Activated T-helper 1 cell treated with anti-CD3 and anti-CD28 coated beads, Interleukin-12 subunit alpha, Interleukin-12 subunit beta, Interleukin-2, Interleukin-4 antibody, amounts not matched to agents 30 ng/mL and 10 ng/mL and 1 ng/mL, durations not matched to agents 14 hours and 24 hours and 36 hours (primary cell): ENCODE measurements at regions not wholly inside any gene's neighbourhood (a gene's known extent, or its start where the extent isn't known, plus 50 kb on each side); places are given as distances from the start of the nearest gene placed in this dataset.

Experiments
- DNase-seq: peaks from one replicate; pipeline ENCODE4 v3.0.0; 2021; ENCODE audit warnings: low spot score
- H3K27ac Mint-ChIP-seq: one replicate; pipeline ENCODE4 v1.8.0; 2021; ENCODE audit warnings: mild to moderate bottlenecking, mixed read lengths
- H3K27me3 Mint-ChIP-seq: one replicate; pipeline ENCODE4 v1.8.0; 2022; ENCODE audit warnings: mild to moderate bottlenecking, moderate library complexity, mixed read lengths; ENCODE audit not compliant: insufficient read depth
- H3K36me3 Mint-ChIP-seq: one replicate; pipeline ENCODE4 v1.8.0; 2021; ENCODE audit warnings: low read depth, mixed read lengths
- H3K4me1 Mint-ChIP-seq: one replicate; pipeline ENCODE4 v1.8.0; 2021; ENCODE audit warnings: low read depth, mixed read lengths
- H3K4me3 Mint-ChIP-seq: one replicate; pipeline ENCODE4 v1.8.0; 2021; ENCODE audit warnings: mild to moderate bottlenecking, moderate library complexity, mixed read lengths
- H3K9me3 Mint-ChIP-seq: one replicate; pipeline ENCODE4 v1.8.0; 2021; ENCODE audit warnings: mixed read lengths
- intact Hi-C: fragments of 100-400 bp; cut with micrococcal nuclease; formaldehyde crosslinking; loops from one replicate; pipeline ENCODE4 v1.15.1; 2024

DNA sequence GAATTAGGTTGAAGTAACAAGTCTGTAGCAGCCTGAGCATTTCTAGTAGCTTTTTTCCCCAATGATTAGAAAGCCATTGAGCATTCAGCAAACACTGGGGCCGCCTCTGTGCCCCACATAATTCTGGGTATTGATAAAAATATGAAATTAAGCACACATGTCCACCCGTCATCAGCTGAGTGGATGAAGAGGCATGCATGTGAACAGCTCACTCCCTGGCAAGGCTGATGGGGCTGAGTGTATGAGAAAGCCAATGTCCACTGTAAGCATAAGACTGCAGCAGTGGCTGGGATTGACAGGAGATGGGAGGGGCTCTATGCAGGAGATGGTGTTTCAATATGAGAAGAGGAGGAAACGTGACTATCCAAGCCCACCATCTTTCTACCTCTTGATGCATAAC lies 124.4 kb upstream of the KLHL29 start:
- Mint-ChIP-seq H3K36me3 (no peaks in the 10 kb centered on the region), H3K27ac (no peak overlapping the region), H3K4me1 (no peaks in the 10 kb centered on the region), H3K4me3 (no peak overlapping the region), H3K9me3 (no peaks in the 10 kb centered on the region), H3K27me3 (peaks cover 10% of the 10 kb centered on the region)
- no peak for DNase-seq
- intact Hi-C loops = no loop called here

DNA sequence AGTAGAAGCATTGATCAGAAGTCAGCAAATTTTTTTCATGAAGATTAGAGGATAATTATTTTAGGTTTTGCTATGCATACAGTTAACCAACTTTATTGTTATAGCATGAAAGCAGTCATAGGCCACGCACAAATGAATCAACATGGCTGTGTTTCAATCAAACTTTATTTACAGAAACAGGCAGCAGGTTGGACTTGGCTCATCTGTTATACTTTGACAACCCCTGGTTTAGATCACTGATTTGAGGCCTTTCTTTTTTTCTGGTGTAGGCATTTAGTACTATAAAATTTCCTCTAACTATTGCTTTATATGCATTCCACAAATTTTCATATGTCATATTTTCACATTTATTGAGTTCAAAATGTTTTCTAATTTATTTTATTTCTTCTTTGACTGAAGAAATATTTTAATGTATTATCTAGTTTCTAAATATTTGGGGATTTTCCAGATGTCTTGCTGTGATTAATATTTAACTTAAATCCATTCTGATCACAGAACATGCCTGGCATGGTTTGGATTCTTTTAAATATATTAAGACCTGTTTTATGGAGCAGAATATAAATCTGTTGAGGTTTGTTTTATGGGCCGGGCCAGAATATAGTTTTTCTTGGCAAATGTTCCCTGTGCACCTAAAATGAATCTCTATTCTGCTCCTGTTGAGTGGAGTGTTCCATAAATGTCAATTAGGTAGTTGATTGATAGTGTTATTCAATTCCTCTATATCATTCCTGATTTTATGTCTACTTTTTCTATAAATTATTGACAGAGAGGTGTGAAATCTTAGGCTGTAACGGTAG lies 116.3 kb upstream of the KLHL29 start:
- Mint-ChIP-seq H3K36me3 (no peaks in the 10 kb centered on the region), H3K9me3 (no peaks in the 10 kb centered on the region), H3K27ac (no peak overlapping the region), H3K4me3 (no peak overlapping the region), H3K4me1 (no peaks in the 10 kb centered on the region), H3K27me3 (peaks cover 16% of the 10 kb centered on the region)
- intact Hi-C loops = no loop called here
- no peak for DNase-seq

DNA sequence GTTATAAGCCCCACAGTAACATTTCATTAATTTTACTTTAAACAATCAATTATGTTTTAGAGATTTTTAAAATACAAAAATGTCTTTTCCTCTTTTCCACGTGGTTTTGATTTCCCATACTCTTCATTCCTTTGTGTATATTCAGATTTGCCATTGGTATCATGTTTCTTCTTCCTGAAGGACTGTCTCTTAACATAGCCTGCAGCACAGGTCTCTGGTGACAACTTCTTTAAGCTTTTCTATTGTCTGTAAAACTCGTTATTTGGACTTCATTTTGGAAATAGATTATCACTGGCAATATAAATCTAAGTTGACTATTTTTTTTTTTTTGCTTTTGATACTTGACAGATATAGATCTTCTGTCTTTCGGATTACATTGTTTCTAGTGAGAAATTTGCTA lies 115.2 kb upstream of the KLHL29 start:
- Mint-ChIP-seq H3K4me3 (no peak overlapping the region), H3K27ac (no peak overlapping the region), H3K9me3 (no peaks in the 10 kb centered on the region), H3K4me1 (no peaks in the 10 kb centered on the region), H3K36me3 (no peaks in the 10 kb centered on the region), H3K27me3 (peaks cover 16% of the 10 kb centered on the region)
- DNase-seq = no peak
- intact Hi-C loops = no loop called here

DNA sequence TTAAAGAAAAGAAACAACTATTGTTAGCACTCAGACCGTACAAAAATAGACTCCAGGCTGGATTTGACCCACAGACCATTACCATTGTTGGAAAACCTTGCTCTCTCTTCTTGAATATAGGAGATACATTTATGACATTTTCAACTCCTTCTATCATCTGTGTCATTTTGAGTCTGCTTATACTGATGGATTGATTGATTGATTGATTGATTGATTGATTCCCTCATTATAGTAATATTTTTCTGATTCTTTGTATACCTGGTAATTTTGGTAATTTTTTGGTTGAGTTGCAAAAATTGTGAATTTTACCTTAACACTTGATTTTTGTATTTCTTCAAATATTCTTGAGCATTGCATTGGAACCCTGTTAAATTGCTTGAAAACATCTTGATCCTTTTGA lies 114.2 kb upstream of the KLHL29 start:
- Mint-ChIP-seq H3K9me3 (no peaks in the 10 kb centered on the region), H3K27ac (no peak overlapping the region), H3K4me1 (no peaks in the 10 kb centered on the region), H3K36me3 (no peaks in the 10 kb centered on the region), H3K4me3 (no peak overlapping the region), H3K27me3 (peaks cover 13% of the 10 kb centered on the region)
- no peak for DNase-seq
- intact Hi-C loops = no loop called here

DNA sequence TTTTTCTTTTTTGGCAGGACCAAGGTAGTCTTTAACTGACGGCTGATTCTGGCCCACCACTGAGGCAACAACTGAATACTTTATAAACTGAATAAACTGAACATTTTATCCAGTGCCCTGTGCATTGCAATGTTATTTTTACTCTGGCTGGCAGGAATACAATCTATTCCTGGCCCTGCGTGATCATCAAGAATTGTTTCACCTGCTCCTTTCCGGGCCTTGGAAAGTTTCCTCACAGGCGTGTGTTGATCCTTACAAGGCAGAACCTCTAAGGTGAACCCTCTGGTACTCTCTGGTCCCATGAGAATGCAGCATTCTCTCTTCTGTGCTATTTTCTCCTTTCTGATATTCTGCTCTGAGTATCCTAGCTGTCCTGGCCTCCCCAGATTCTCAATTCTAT lies 113.7 kb upstream of the KLHL29 start:
- H3K36me3 Mint-ChIP-seq = no peaks in the 10 kb centered on the region
- H3K9me3 Mint-ChIP-seq = no peaks in the 10 kb centered on the region
- peaks cover 13% of the 10 kb centered on the region for H3K27me3 Mint-ChIP-seq
- no peak overlapping the region for H3K27ac Mint-ChIP-seq
- H3K4me1 Mint-ChIP-seq = no peaks in the 10 kb centered on the region
- intact Hi-C loops = no loop called here
- H3K4me3 Mint-ChIP-seq = no peak overlapping the region
- DNase-seq = no peak

DNA sequence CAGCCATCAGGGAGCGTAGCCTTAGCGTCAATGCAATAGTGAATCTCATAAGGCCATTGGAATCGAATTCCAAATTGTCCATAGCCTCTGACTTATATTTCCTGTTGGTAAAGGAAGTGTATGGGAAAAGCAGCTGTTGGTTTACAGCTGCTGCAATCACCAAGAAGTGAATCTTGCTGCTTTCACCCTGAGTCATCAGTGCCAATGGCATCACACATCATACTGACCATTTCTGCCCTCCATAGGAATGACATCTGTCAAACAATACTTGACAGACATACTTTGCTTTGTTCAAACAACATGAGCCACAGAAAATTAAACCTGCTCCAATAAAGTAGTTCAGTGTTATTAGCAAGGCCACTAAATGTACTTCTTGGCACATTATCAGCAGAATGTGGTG lies 111.2 kb upstream of the KLHL29 start:
- no peak for DNase-seq
- intact Hi-C loops = no loop called here
- no peaks in the 10 kb centered on the region for H3K4me1 Mint-ChIP-seq
- H3K27ac Mint-ChIP-seq = no peak overlapping the region
- H3K27me3 Mint-ChIP-seq = peaks cover 12% of the 10 kb centered on the region
- H3K36me3 Mint-ChIP-seq = no peaks in the 10 kb centered on the region
- no peak overlapping the region for H3K4me3 Mint-ChIP-seq
- H3K9me3 Mint-ChIP-seq = no peaks in the 10 kb centered on the region

DNA sequence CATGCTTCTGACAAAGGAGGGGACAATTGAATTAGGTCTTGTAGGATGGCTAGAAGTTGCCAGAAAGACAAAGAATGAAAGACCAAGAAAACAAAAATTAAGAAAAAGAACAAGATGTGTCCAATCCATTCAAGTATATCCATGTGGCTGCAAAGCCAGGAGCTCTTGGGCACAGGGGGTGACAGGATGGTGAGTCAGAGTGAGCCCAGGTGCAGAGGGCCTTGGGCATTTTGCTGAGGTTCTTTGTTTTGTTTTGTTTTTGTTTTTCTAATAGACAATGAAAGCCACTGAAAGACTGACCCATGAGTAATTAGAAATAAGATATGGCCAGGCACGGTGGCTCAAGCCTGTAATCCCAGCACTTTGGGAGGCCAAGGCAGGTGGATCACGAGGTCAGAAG lies 104.6 kb upstream of the KLHL29 start:
- H3K36me3 Mint-ChIP-seq = no peaks in the 10 kb centered on the region
- no peak overlapping the region for H3K27ac Mint-ChIP-seq
- no peaks in the 10 kb centered on the region for H3K4me1 Mint-ChIP-seq
- DNase-seq = no peak
- H3K4me3 Mint-ChIP-seq = no peak overlapping the region
- no peaks in the 10 kb centered on the region for H3K9me3 Mint-ChIP-seq
- H3K27me3 Mint-ChIP-seq = peaks cover 5% of the 10 kb centered on the region
- intact Hi-C loops = no loop called here

DNA sequence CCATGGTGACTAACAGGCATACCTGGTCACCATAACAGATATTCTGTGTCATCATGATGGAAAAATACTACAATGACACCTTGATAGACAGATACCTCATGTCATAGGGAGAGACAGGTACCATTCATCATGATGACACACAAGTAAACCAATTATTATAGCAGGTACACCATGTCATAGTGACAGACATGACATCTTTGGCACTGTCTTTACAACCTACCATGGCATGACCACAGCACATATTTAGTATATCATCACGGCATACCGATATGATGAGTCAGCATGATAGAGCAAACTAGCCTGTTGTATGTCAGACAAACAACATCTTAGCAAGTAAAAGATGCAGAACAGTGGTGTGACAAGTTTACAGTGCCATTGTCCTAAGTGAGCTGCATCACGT lies 101.3 kb upstream of the KLHL29 start:
- Mint-ChIP-seq H3K9me3 (no peaks in the 10 kb centered on the region), H3K4me3 (no peak overlapping the region), H3K4me1 (no peaks in the 10 kb centered on the region), H3K36me3 (no peaks in the 10 kb centered on the region), H3K27ac (no peak overlapping the region), H3K27me3 (peaks cover 11% of the 10 kb centered on the region)
- intact Hi-C loops = no loop called here
- DNase-seq = no peak

DNA sequence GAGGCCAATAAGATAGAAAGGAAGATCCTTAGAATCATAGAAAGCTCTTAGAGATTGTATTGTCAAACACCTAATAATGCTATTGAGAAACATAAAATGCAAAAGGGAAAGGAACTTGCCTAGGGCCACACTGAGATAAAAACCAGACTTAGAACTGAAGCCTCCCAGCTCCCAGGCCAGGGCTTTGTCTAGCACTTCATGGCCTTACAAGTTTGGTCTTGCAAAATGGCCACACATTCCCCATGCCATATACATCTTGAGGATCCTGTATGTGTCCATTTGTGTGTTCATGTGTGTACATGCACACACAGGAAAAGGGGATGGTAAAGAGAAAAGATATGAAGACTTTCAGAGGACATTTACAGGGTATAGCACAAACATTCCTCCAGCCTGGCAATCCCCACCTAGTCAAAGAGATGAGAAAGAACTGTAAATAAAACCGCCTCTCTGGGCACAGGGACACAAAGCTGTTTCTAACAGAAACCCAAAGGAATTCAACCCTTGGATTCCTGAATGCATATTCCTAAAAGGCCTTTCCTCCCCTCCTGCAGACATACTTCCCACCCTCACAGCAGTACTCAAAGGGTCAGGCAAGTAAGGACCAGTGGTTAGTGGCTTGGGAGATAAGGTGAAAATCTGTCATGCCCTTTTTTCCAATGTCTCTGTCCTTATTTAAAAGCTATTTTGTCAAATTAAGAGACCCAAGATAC lies 99.7 kb upstream of the KLHL29 start:
- no peaks in the 10 kb centered on the region for H3K36me3 Mint-ChIP-seq
- peaks cover 12% of the 10 kb centered on the region for H3K27me3 Mint-ChIP-seq
- H3K27ac Mint-ChIP-seq = no peak overlapping the region
- H3K4me1 Mint-ChIP-seq = no peaks in the 10 kb centered on the region
- no peak for DNase-seq
- no peak overlapping the region for H3K4me3 Mint-ChIP-seq
- no peaks in the 10 kb centered on the region for H3K9me3 Mint-ChIP-seq
- intact Hi-C loops = no loop called here

DNA sequence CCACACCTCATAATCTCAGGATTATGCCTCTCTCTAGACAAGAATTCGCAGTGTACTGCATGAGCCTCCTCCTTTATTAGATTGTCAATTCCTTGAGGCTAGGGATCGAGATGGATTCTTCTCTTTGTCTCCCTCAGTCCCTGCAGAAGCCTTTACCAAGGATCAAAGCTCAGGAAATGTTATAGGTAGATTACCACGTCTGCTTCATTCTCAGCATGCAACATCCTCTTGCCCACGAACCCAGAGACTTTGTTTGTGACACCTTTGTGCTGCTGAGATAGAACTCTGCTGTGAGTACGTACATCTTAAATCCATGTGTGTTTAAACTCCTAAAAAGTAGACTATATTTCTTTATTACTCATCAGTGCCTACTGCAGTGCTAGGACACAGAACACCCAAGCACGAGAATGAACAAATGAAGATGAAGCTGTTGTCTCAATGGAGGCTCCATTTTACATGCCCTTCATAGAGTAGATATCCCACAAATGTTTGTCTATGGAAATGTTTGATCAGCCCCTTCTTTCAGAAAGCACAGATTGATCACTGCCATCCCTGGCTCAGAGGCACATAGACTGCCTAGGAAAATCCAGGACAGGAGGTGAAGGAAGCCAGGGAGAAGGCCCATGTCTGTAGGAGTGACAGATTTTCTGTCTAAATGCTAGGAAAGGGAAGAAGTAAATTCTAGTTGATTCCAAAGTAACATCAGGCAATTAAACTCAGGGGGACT lies 98.8 kb upstream of the KLHL29 start:
- intact Hi-C loops = no loop called here
- no peaks in the 10 kb centered on the region for H3K9me3 Mint-ChIP-seq
- no peak overlapping the region for H3K4me3 Mint-ChIP-seq
- no peak overlapping the region for H3K27ac Mint-ChIP-seq
- H3K36me3 Mint-ChIP-seq = no peaks in the 10 kb centered on the region
- no peaks in the 10 kb centered on the region for H3K4me1 Mint-ChIP-seq
- no peak for DNase-seq
- H3K27me3 Mint-ChIP-seq = peaks cover 12% of the 10 kb centered on the region

DNA sequence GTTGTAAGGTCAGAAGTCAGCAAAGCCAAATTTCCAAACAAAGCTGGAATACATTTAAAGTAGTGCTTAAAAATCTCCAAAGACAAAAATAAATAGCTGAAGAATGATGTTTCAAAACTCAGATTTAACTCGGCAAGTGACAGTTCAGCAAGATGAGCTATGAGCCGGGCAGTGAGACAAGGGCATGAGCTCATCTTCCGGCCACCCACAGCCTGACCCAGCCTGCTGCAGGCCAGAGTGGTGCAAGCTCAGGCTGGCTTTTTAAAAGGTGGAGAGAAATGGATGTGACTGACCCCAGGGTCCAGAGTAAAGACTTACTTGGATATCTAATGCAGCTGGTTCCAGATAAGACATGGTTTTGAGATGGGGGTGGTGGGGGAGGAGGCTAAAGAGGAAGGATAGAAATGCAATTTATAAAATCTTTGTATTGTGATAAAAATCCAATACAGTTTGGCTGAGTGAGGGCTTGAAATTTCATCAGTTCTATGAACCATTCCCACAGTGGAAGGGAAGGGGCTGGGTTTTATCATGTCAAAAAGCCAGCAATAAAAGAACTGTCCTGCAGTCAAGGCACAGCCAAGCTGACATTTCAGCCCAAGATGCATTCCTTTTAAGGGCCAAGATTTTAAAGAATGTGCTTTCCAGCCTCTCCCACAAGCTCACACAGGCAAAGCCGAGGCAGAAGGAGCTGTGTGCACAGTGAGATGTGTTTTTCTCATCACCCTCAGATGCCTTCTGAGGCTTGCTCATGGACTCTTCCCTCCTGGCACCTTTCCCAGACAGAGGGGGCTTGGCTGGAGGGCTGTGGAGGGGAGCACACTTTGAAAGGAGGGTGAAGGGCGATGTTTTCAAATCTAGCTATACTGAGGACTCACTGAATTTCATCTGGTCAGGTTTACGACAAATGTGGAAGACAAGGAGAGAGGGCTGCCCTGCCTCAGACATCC lies 97.9 kb upstream of the KLHL29 start:
- intact Hi-C loops = no loop called here
- no peaks in the 10 kb centered on the region for H3K9me3 Mint-ChIP-seq

DNA sequence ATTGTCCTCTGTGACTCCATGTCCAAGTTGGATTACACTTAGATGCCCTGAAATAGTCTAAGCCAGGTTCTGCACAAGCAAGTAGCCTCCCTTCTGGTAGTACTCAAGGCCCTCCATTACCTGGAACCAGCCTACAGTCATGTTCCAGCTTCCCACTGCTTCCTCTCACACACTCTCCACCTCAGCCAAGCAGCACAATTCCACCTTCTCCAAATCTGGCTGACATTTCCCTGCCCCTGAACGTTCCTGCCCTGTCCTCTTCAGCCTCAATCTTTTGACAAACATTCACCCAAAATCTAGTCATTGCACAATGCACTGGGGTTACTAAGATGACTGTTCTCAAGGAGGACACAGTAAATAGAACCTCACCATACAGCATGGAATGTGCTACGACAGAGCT lies 95.3 kb upstream of the KLHL29 start:
- Mint-ChIP-seq H3K9me3 (no peaks in the 10 kb centered on the region), H3K27ac (no peak overlapping the region), H3K27me3 (peaks cover 13% of the 10 kb centered on the region), H3K4me3 (no peak overlapping the region), H3K4me1 (no peaks in the 10 kb centered on the region), H3K36me3 (no peaks in the 10 kb centered on the region)
- intact Hi-C loops = no loop called here
- no peak for DNase-seq

More for the DNA sequence above, 97.9 kb upstream of the KLHL29 start:
- Mint-ChIP-seq H3K4me1 (no peaks in the 10 kb centered on the region), H3K27me3 (peaks cover 10% of the 10 kb centered on the region), H3K4me3 (no peak overlapping the region), H3K27ac (no peak overlapping the region), H3K36me3 (no peaks in the 10 kb centered on the region)
- no peak for DNase-seq
